Heart right ventricle (tissue), 16 donors: ENCODE measurements at regions not wholly inside any gene's neighbourhood (a gene's known extent, or its start where the extent isn't known, plus 50 kb on each side); places are given as distances from the start of the nearest gene placed in this dataset.

Experiments used
- ATAC-seq, 8 donors: fragments of 200-7000 bp; cut with Tn5 transposase; one replicate each; pipeline ENCODE4 v1.9.1; 2020; ENCODE audit warnings: mild to moderate bottlenecking in 8 of 8, moderate library complexity in 8 of 8, moderate number of reproducible peaks in 1 of 8
- DNase-seq, 2 donors: peaks; one replicate each; pipeline ENCODE4 v3.0.0-alpha.2; 2020
- H3K27ac ChIP-seq, 10 donors: fragments of 200-600 bp; sonication (generic) in 2 of 10; one replicate each; pipeline versions ENCODE4 v1.5.0 to v1.8.0; 2020 to 2022; ENCODE audit warnings: mild to moderate bottlenecking in 3 of 10
- H3K27me3 ChIP-seq, 7 donors: fragments of 200-600 bp; one replicate each; pipeline ENCODE4 v1.8.0; 2021 to 2022; ENCODE audit warnings: mild to moderate bottlenecking in 2 of 7
- H3K36me3 ChIP-seq, 9 donors: fragments of 200-600 bp; sonication (generic) in 1 of 9; one replicate each; pipeline versions ENCODE4 v1.5.0 to v1.8.0; 2020 to 2022; ENCODE audit warnings: mild to moderate bottlenecking in 2 of 9
- H3K4me1 ChIP-seq, 9 donors: fragments of 200-600 bp; sonication (generic) in 1 of 9; one replicate each; pipeline versions ENCODE4 v1.5.0 to v1.8.0; 2020 to 2022; ENCODE audit warnings: mild to moderate bottlenecking in 4 of 9
- H3K4me3 ChIP-seq, 10 donors: fragments of 200-600 bp; sonication (generic) in 2 of 10; one replicate each; pipeline versions ENCODE4 v1.5.0 to v1.8.0; 2020 to 2022; ENCODE audit warnings: mild to moderate bottlenecking in 7 of 10, moderate library complexity in 2 of 10
- H3K9me3 ChIP-seq, 11 donors: fragments of 200-600 bp in 10 of 11; sonication (generic) in 2 of 11; one replicate each; pipeline versions ENCODE4 v1.5.0 to v1.8.0; 2013 to 2022; ENCODE audit warnings: mild to moderate bottlenecking in 2 of 11, control low read depth in 1 of 11, moderate library complexity in 1 of 11
- CTCF ChIP-seq, 9 donors: fragments of 200-600 bp; sonication (generic) in 2 of 9; IDR thresholded peaks; one replicate each; pipeline versions ENCODE4 v1.5.0 to v1.8.0; 2021 to 2022; ENCODE audit warnings: antibody characterized with exemption in 9 of 9, mild to moderate bottlenecking in 5 of 9, moderate library complexity in 1 of 9
- WGBS, 2 donors: extraction: QIAGEN DNeasy Blood & Tissue Kit; methylation state at CpG; one replicate each; pipeline ENCODE4 v1.1.7; 2013; ENCODE audit warnings: inconsistent platforms in 1 of 2; 5-methylcytosine and 5-hydroxymethylcytosine counted together
- intact Hi-C, 10 donors: fragments of 100-400 bp; cut with DNase I; formaldehyde crosslinking; loops; one replicate each; pipeline versions ENCODE4 v1.11.1 to v1.14.2; 2022
- donor health status: Arrhythmogenic right ventricular cardiomyopathy.
- donor health status: ischemic (EF 13 %, LVEDD 7.1; RV severe dilation, severe dysfunction).
- donor health status: healthy with polysubstance abuse.
- donor health status: DM: no; HTN: yes; CAD: no.
- donor health status: DM: no; HTN: no; CAD: no.
- donor health status: ischemic (EF 25% LVEDD 6.9; RV normal size, moderate dysfunction).
- donor health status: ischemic (EF 25% LVEDD 5.7; RV mildly dilated, moderate dysfunction).
- donor health status: healthy.
- donor health status: DM: yes; HTN: yes; CAD: no.
- donor health status: Ischemic cardiomyopathy.
- donor health status: ischemic (EF 35%, LVEDD 5.7; RV mildly dilated, moderate dysfunction).
- donor health status: nonischemic (EF 11% LVEDD 7.7; RV severe dilation, severe dysfunction).
- donor health status: DM: yes; HTN: yes; CAD: no.
- donor health status: PGD.
- donor health status: ischemic (EF 29% LVEDD 5.4; RV normal size, mild dysfunction).
- donor health status: nonischemic (EF 23%, LVEDD 6.1; RV moderate dilation, normal function).

GRCh38 chr1:175890958-175891357, 147.6 kb upstream of the TNR start:
- DNase-seq (no peak), ATAC-seq (no peak)
- intact Hi-C loops, result no loop called here
- no peak overlapping the region for H3K4me3 ChIP-seq
- TF ChIP-seq CTCF (IDR thresholded peaks at IDR 0.05), result no peak
- H3K27me3 ChIP-seq, result no peaks in the 10 kb centered on the region
- H3K27ac ChIP-seq, result no peak overlapping the region
- H3K4me1 ChIP-seq, result peaks cover 0 to 5% (median 0%) of the 10 kb centered on the region in 9 donors
- peaks cover 0 to 4% (median 0%) of the 10 kb centered on the region in 11 donors for H3K9me3 ChIP-seq
- WGBS, 2 donors, result 89 to 94% methylated on average over 7 of the region's 7 CpGs
- no peaks in the 10 kb centered on the region for H3K36me3 ChIP-seq

- Histone ChIP-seq H3K9me3 (peaks cover 0 to 4% (median 0%) of the 10 kb centered on the region in 11 donors), H3K27ac (no peak overlapping the region), H3K27me3 (no peaks in the 10 kb centered on the region), H3K4me1 (peaks cover 0 to 13% (median 0%) of the 10 kb centered on the region in 9 donors), H3K36me3 (no peaks in the 10 kb centered on the region), H3K4me3 (no peak overlapping the region)
- DNase-seq, result no peak
- WGBS, 2 donors, result 98% methylated on average over 2 of the region's 2 CpGs
- no peak for ATAC-seq
- TF ChIP-seq CTCF (IDR thresholded peaks at IDR 0.05), result no peak
- intact Hi-C loops, result loop anchor here in 9 of 10 donors (5.0 to 10.0 kb wide), 8 partner anchors 145 to 738 kb away; partner anchors contain the start of gene TNR (in 1 of the 9)
These were observed 146.5 kb upstream of the TNR start for GRCh38 chr1:175889848-175890247.

- WGBS, 2 donors, result 94 to 95% methylated on average over 2 of the region's 2 CpGs
- Histone ChIP-seq H3K27me3 (no peaks in the 10 kb centered on the region), H3K36me3 (no peaks in the 10 kb centered on the region), H3K9me3 (peaks cover 0 to 4% (median 0%) of the 10 kb centered on the region in 11 donors), H3K27ac (no peak overlapping the region), H3K4me1 (peaks cover 0 to 13% (median 0%) of the 10 kb centered on the region in 9 donors), H3K4me3 (no peak overlapping the region)
- TF ChIP-seq CTCF (IDR thresholded peaks at IDR 0.05), result no peak
- ATAC-seq (no peak), DNase-seq (no peak)
- intact Hi-C loops, result loop anchor here in 9 of 10 donors (5.0 to 10.0 kb wide), 8 partner anchors 144 to 737 kb away; partner anchors contain the start of gene TNR (in 1 of the 9)
These were observed 145.6 kb upstream of the TNR start for GRCh38 chr1:175888996-175889395.

GRCh38 chr1:175887981-175888428, 144.6 kb upstream of the TNR start:
- no peaks in the 10 kb centered on the region for H3K27me3 ChIP-seq
- DNase-seq (peak; percentile 52 to 61), ATAC-seq (peak; percentile 85 to 92 (median 88))
- H3K4me3 ChIP-seq, result no peak overlapping the region
- intact Hi-C loops, result loop anchor here in 9 of 10 donors (5.0 to 10.0 kb wide), 8 partner anchors 143 to 736 kb away; partner anchors contain the start of gene TNR (in 1 of the 9)
- H3K9me3 ChIP-seq, result peaks cover 0 to 4% (median 0%) of the 10 kb centered on the region in 11 donors
- no peaks in the 10 kb centered on the region for H3K36me3 ChIP-seq
- 33 to 35% methylated on average over 17 of the region's 17 CpGs for WGBS, 2 donors
- TF ChIP-seq CTCF (IDR thresholded peaks at IDR 0.05), result peak; percentile 63 to 85 (median 81)
- H3K27ac ChIP-seq, result no peak overlapping the region
- peaks cover 0 to 13% (median 0%) of the 10 kb centered on the region in 9 donors for H3K4me1 ChIP-seq
